GM12878 (cell line): ENCODE measurements at regions not wholly inside any gene's neighbourhood (a gene's known extent, or its start where the extent isn't known, plus 50 kb on each side); places are given as distances from the start of the nearest gene placed in this dataset.

Experiments
- ATAC-seq: fragments of 200-7000 bp; cut with Tn5 transposase; 3 replicates; pipeline ENCODE4 v1.9.1; 2020; ENCODE audit warnings: mild to moderate bottlenecking, moderate library complexity
- BruUV-seq: library from RNA; stranded (reverse); fragments of 400-500 nt; replicated peaks from 2 replicates; lab custom pipeline; 2021; lab: Mats Ljungman, UMichigan
- CTCF ChIA-PET: fragments of 300-600 bp; sonication (Branson Sonifier 250); formaldehyde crosslinking; extraction: SDS; loops from one replicate; lab custom pipeline; 2021; ENCODE audit warnings: inconsistent platforms; lab: Yijun Ruan, JAX
- POLR2A ChIA-PET: fragments of 350-600 bp; formaldehyde crosslinking; extraction: SDS; loops from one replicate; lab custom pipeline; 2021; ENCODE audit warnings: inconsistent platforms; lab: Charles Lee
- RAD21 ChIA-PET: fragments of 300-600 bp; sonication (Branson Sonifier 250); formaldehyde crosslinking; loops from one replicate; lab custom pipeline; 2023; ENCODE audit warnings: antibody characterized with exemption; ENCODE audit not compliant: unreplicated experiment; lab: Charles Lee
- SMC1A ChIA-PET: fragments of 300-600 bp; sonication (Branson Sonifier 250); formaldehyde crosslinking; loops from one replicate; lab custom pipeline; 2023; ENCODE audit not compliant: unreplicated experiment, uncharacterized antibody; lab: Charles Lee
- DNase-seq: peaks from one replicate; pipeline ENCODE4 v3.0.0-alpha.2; 2011; ENCODE audit warnings: low read depth, low spot score
- FAIRE-seq: peaks from 3 replicates; lab custom pipeline; 2011; peaks lifted over from hg19 to GRCh38; lab: Jason Lieb, UNC
- H2AFZ ChIP-seq: 2 replicates; pipeline ENCODE4 v1.6.0; 2011; ENCODE audit warnings: low read depth, low read length, control low read depth; ENCODE audit not compliant: control insufficient read depth
- H3K27ac ChIP-seq: 2 replicates; pipeline ENCODE4 v1.5.1; 2011; ENCODE audit warnings: control low read depth; ENCODE audit not compliant: control insufficient read depth, insufficient read depth
- H3K27me3 ChIP-seq, 2 experiments: replicated peaks in 1 of 2; 2 replicates each; pipeline versions ENCODE4 v1.6.0 to v1.6.1; 2011; ENCODE audit warnings: low read length in 1 of 2; ENCODE audit not compliant: control insufficient read depth in 2 of 2, insufficient read depth in 2 of 2
- H3K36me3 ChIP-seq, 2 experiments: 2 replicates each; pipeline ENCODE4 v1.5.1; 2011; ENCODE audit warnings: low read length in 1 of 2; ENCODE audit not compliant: control insufficient read depth in 2 of 2, insufficient read depth in 2 of 2
- H3K4me1 ChIP-seq: 2 replicates; pipeline ENCODE4 v1.6.1; 2011; ENCODE audit warnings: mild to moderate bottlenecking, low read length, moderate library complexity, mixed read lengths; ENCODE audit not compliant: control insufficient read depth, insufficient read depth
- H3K4me2 ChIP-seq: 2 replicates; pipeline ENCODE4 v1.6.0; 2011; ENCODE audit warnings: control low read depth; ENCODE audit not compliant: control insufficient read depth, insufficient read depth
- H3K4me3 ChIP-seq: fragments of 200-600 bp; sonication (generic); 2 replicates; pipeline ENCODE4 v1.5.1; 2016
- H3K79me2 ChIP-seq: 2 replicates; pipeline ENCODE4 v1.6.0; 2011; ENCODE audit warnings: low read length; ENCODE audit not compliant: control insufficient read depth, insufficient read depth
- H3K9ac ChIP-seq: 2 replicates; pipeline ENCODE4 v1.8.0; 2011; ENCODE audit warnings: low read length, control low read depth, mixed read lengths; ENCODE audit not compliant: control insufficient read depth, insufficient read depth
- H3K9me3 ChIP-seq: replicated peaks from 3 replicates; pipeline ENCODE4 v1.5.1; 2011; ENCODE audit warnings: mild to moderate bottlenecking, low read length; ENCODE audit not compliant: control insufficient read depth, insufficient read depth
- H4K20me1 ChIP-seq: 2 replicates; pipeline ENCODE4 v1.6.0; 2011; ENCODE audit not compliant: control insufficient read depth, insufficient read depth
- GATAD2B ChIP-seq: fragments of 450-650 bp; conservative IDR thresholded peaks from 2 replicates; pipeline ENCODE4 v1.6.1; 2017; ENCODE audit warnings: low read depth, mild to moderate bottlenecking, moderate library complexity
- LARP7 ChIP-seq: fragments of 450-650 bp; IDR thresholded peaks from 2 replicates; pipeline ENCODE4 v1.6.1; 2017; ENCODE audit warnings: mild to moderate bottlenecking
- MTA3 ChIP-seq: IDR thresholded peaks from 2 replicates; pipeline ENCODE4 v1.6.1; 2012; ENCODE audit warnings: low read length, inconsistent platforms, borderline replicate concordance
- NRF1 ChIP-seq: conservative IDR thresholded peaks from 2 replicates; pipeline ENCODE4 v1.6.1; 2011; ENCODE audit warnings: mild to moderate bottlenecking, low read depth, low read length, improper control_type of control experiment
- RB1 ChIP-seq: fragments of 450-650 bp; formaldehyde crosslinking; IDR thresholded peaks from 2 replicates; pipeline ENCODE4 v1.6.1; 2017; ENCODE audit warnings: mild to moderate bottlenecking, borderline replicate concordance
- SIX5 ChIP-seq: IDR thresholded peaks from 2 replicates; pipeline ENCODE4 v1.6.1; 2011; ENCODE audit warnings: mild to moderate bottlenecking, low read depth, low read length, moderate library complexity; ENCODE audit not compliant: severe bottlenecking
- TCF7 ChIP-seq: IDR thresholded peaks from 2 replicates; pipeline ENCODE4 v1.6.1; 2014; ENCODE audit warnings: antibody characterized with exemption, borderline replicate concordance
- ZBTB40 ChIP-seq: fragments of 450-650 bp; IDR thresholded peaks from 2 replicates; pipeline ENCODE4 v1.6.1; 2016; ENCODE audit warnings: mild to moderate bottlenecking, moderate library complexity, borderline replicate concordance
- ZNF384 ChIP-seq: IDR thresholded peaks from 2 replicates; pipeline ENCODE4 v1.6.1; 2012; ENCODE audit warnings: low read depth, mild to moderate bottlenecking, low read length, improper control_type of control experiment, borderline replicate concordance
- ZZZ3 ChIP-seq: IDR thresholded peaks from 2 replicates; pipeline ENCODE4 v1.6.1; 2011; ENCODE audit warnings: low read depth; ENCODE audit not compliant: control insufficient read depth, insufficient read length
- WGBS: methylation state at CpG from one replicate; pipeline ENCODE4 v1.1.6; 2016; ENCODE audit warnings: low lambda C conversion rate; ENCODE audit not compliant: insufficient replicate concordance, insufficient coverage; ENCODE audit errors: missing lambda C conversion rate; 5-methylcytosine and 5-hydroxymethylcytosine counted together
- in situ Hi-C: fragments of 300-500 bp; cut with MboI; formaldehyde crosslinking; loops from 9 replicates; pipeline ENCODE4 v1.14.3; 2018; ENCODE audit warnings: mixed read lengths
- intact Hi-C: fragments of 100-400 bp; cut with micrococcal nuclease; formaldehyde crosslinking; loops from one replicate; pipeline ENCODE4 v1.14.2; 2022; ENCODE audit not compliant: unreplicated experiment
- TF ChIP-seq, protein P1 (sequence below): IDR thresholded peaks from 2 replicates; pipeline ENCODE4 v1.6.1; 2011; ENCODE audit warnings: low read depth, low read length, improper control_type of control experiment, borderline replicate concordance

GRCh38 chr2:126752876-126753275 is 96.9 kb downstream of the GYPC start:
- RAD21 ChIA-PET, result no interaction called here
- no peak for FAIRE-seq

More at GRCh38 chr2:126752876-126753275, 96.9 kb downstream of the GYPC start:
- intact Hi-C loops, result no loop called here
- Histone ChIP-seq H3K27ac (no peak overlapping the region), H3K79me2 (no peaks in the 10 kb centered on the region), H2AFZ (no peak overlapping the region), H3K9ac (no peak overlapping the region), H4K20me1 (no peaks in the 10 kb centered on the region), H3K4me3 (no peak overlapping the region), H3K9me3 (no peaks in the 10 kb centered on the region; the same call in 2 of the 3 replicates), H3K27me3 (no peaks in the 10 kb centered on the region), H3K4me1 (no peaks in the 10 kb centered on the region; the same call in 1 of the 2 replicates), H3K36me3 (no peaks in the 10 kb centered on the region), H3K4me2 (no peak overlapping the region)
- ATAC-seq (no peak), DNase-seq (no peak)
- POLR2A ChIA-PET, result no interaction called here
- SMC1A ChIA-PET, result no interaction called here
- TF ChIP-seq LARP7, result no peak
- no peak for TF ChIP-seq ZZZ3
- no peak for TF ChIP-seq SIX5
- no peak for TF ChIP-seq GATAD2B
- TF ChIP-seq ZBTB40, result no peak
- no peak for TF ChIP-seq NRF1
- no peak for TF ChIP-seq ZNF384
- no peak for TF ChIP-seq TCF7
- TF ChIP-seq RB1, result no peak
- TF ChIP-seq MTA3, result no peak
- TF ChIP-seq, protein P1, sequence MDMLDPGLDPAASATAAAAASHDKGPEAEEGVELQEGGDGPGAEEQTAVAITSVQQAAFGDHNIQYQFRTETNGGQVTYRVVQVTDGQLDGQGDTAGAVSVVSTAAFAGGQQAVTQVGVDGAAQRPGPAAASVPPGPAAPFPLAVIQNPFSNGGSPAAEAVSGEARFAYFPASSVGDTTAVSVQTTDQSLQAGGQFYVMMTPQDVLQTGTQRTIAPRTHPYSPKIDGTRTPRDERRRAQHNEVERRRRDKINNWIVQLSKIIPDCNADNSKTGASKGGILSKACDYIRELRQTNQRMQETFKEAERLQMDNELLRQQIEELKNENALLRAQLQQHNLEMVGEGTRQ, result no peak
- 58% methylated on average over 4 of the region's 4 CpGs for WGBS
- in situ Hi-C loops, result no loop called here
- BruUV-seq, result no TSS peak
- CTCF ChIA-PET, result interaction anchor here (1.5 kb wide), 1 partner anchor 151 kb away, joined by 3 read pairs; no protein-coding TSS in a partner anchor
